Brain microvascular endothelial cell (primary cell): ENCODE measurements at regions not wholly inside any gene's neighbourhood (a gene's known extent, or its start where the extent isn't known, plus 50 kb on each side); places are given as distances from the start of the nearest gene placed in this dataset.

Experiments used
- DNase-seq: peaks from one replicate; pipeline ENCODE4 v3.0.0-alpha.2; 2020
- H3K27ac ChIP-seq: fragments of 250-450 bp; sonication (Bioruptor Pico); 2 replicates; pipeline ENCODE4 v1.5.1; 2020; ENCODE audit warnings: mild to moderate bottlenecking, moderate library complexity
- H3K27me3 ChIP-seq: fragments of 250-450 bp; sonication (Bioruptor Pico); replicated peaks from 2 replicates; pipeline ENCODE4 v1.5.1; 2020; ENCODE audit warnings: mild to moderate bottlenecking
- H3K36me3 ChIP-seq: fragments of 250-450 bp; sonication (Bioruptor Pico); replicated peaks from 2 replicates; pipeline ENCODE4 v1.5.1; 2020; ENCODE audit warnings: mild to moderate bottlenecking
- H3K4me3 ChIP-seq: 2 replicates; pipeline ENCODE4 v1.5.1; 2011; ENCODE audit warnings: low read depth, mild to moderate bottlenecking, control low read depth, low read length, moderate library complexity
- in situ Hi-C: cut with HindIII; loops from 2 replicates; pipeline ENCODE4 v1.10.0; 2017; ENCODE audit warnings: low sequenced_read_pairs, low pct_ligation_motif_present
- TF ChIP-seq, protein P1 (sequence below): IDR thresholded peaks from 2 replicates; pipeline ENCODE4 v1.5.1; 2011; ENCODE audit warnings: low read depth, mild to moderate bottlenecking, moderate library complexity, low read length, control low read depth, inconsistent platforms; ENCODE audit errors: missing control alignments

DNA sequence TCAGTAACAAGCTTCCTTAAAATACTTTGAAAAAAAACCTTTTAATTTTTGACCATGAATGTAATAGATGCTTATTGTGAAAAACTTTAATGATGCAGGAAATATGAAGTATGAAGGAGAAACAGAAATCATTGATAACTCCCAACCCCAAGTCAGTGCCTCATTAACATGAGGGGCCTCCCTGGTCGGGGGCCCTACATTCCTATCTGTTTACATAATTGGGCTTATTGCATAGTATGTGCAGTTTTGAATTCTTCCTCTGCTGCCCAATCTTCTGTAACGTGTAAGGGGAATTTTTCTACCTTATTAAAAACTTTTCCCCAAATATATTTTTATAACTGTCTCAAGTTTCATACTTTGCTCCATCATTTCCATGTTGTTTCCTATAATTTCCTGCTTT lies 63.0 kb downstream of the SLC25A47 start:
- no peaks in the 10 kb centered on the region for H3K27me3 ChIP-seq
- in situ Hi-C loops, result no loop called here
- DNase-seq, result no peak
- H3K27ac ChIP-seq, result peak overlapping the region; percentile 80
- H3K36me3 ChIP-seq, result no peaks in the 10 kb centered on the region
- TF ChIP-seq, protein P1, sequence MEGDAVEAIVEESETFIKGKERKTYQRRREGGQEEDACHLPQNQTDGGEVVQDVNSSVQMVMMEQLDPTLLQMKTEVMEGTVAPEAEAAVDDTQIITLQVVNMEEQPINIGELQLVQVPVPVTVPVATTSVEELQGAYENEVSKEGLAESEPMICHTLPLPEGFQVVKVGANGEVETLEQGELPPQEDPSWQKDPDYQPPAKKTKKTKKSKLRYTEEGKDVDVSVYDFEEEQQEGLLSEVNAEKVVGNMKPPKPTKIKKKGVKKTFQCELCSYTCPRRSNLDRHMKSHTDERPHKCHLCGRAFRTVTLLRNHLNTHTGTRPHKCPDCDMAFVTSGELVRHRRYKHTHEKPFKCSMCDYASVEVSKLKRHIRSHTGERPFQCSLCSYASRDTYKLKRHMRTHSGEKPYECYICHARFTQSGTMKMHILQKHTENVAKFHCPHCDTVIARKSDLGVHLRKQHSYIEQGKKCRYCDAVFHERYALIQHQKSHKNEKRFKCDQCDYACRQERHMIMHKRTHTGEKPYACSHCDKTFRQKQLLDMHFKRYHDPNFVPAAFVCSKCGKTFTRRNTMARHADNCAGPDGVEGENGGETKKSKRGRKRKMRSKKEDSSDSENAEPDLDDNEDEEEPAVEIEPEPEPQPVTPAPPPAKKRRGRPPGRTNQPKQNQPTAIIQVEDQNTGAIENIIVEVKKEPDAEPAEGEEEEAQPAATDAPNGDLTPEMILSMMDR, result no peak
- H3K4me3 ChIP-seq, result no peak overlapping the region

DNA sequence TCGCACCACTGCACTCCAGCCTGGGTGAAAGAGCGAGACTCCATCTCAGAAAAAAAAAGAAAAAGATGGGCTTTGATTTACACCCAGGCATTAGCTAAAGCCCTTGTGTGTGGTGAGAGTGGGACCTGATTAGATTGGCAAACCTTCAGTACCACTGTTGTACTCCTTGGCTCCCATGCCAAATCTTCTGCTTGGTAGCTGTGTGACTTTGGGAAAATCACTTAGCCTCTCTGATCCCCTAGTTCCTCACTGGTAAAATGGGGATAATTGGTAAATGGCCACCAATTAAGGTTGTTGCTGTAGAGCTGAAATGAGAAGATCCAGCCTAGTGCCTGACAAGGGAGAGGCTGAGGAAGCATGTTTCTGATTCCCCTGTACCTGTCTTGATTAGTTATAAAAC lies 63.7 kb downstream of the SLC25A47 start:
- no peak for DNase-seq
- Histone ChIP-seq H3K27ac (peak overlapping the region; percentile 80), H3K36me3 (no peaks in the 10 kb centered on the region), H3K27me3 (no peaks in the 10 kb centered on the region), H3K4me3 (no peak overlapping the region)
- TF ChIP-seq, protein P1, result no peak
- in situ Hi-C loops, result no loop called here

DNA sequence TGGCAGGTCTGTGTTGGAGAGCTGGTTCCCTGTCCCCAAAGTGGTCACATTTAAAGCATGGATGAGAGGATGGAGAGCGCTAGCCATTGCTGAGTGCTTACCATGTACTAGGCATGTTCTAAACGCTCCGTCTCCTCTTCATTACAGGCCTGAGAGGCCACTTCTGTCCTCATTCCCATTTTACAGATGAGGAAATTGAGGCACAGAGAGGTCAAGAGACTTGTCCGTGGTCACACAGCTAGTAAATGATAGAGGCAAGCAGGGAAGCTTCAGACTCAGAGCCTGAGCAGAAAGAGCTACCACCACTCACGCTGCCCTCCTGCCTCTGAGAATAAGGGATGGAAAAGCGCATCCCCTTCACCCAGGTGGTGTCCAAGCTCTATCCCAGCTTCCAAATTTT lies 64.3 kb downstream of the SLC25A47 start:
- Histone ChIP-seq H3K4me3 (no peak overlapping the region), H3K27me3 (no peaks in the 10 kb centered on the region), H3K27ac (no peak overlapping the region), H3K36me3 (no peaks in the 10 kb centered on the region)
- no peak for DNase-seq
- in situ Hi-C loops, result no loop called here
- TF ChIP-seq, protein P1, result no peak

DNA sequence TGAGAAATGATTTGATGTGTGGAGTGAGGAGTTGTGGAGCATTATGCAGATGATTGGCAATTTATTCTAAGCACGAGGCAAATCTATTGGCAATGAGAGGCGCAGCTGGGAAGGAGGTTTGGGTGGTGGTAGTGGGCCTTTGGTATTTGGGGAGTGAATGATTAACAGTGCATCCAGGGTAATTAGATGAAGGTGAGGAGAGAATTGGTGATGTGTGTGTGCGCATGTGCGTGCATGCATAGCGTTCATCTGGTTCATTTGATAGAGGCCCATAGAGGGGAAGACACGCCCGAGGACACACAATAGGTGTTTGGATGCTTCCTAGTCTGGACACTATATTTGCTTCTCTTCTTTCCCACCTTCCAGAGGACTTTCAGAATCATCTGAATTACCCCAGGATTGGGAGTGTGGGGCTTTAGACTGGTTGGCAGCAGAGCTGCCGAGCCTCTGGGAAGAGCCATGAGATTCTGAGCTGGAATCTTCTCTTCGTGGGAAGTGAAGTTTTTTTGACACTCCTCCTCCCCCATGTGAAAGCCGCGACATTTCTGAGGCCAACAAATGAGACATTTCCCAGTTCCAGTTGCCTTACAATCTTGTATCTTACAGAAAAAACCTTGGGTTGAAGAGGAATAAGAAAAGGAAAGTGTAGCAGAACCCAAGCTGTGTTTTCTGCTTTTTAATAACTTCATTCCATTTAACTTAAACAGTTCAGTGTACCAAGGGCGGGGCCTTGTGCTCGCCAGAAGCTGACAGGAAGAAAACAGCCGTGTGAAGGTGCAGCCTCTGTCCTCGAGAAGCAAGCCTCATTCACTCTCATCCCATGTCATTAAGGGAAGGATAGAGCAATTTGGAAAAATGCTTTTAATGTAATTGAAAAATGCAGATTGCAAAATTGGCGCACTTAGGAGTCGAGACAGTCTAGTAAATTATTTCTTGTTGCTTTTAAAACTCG lies 65.2 kb downstream of the SLC25A47 start:
- Histone ChIP-seq H3K36me3 (no peaks in the 10 kb centered on the region), H3K27ac (no peak overlapping the region), H3K27me3 (no peaks in the 10 kb centered on the region), H3K4me3 (no peak overlapping the region)
- no peak for DNase-seq
- TF ChIP-seq, protein P1, result no peak
- in situ Hi-C loops, result no loop called here

DNA sequence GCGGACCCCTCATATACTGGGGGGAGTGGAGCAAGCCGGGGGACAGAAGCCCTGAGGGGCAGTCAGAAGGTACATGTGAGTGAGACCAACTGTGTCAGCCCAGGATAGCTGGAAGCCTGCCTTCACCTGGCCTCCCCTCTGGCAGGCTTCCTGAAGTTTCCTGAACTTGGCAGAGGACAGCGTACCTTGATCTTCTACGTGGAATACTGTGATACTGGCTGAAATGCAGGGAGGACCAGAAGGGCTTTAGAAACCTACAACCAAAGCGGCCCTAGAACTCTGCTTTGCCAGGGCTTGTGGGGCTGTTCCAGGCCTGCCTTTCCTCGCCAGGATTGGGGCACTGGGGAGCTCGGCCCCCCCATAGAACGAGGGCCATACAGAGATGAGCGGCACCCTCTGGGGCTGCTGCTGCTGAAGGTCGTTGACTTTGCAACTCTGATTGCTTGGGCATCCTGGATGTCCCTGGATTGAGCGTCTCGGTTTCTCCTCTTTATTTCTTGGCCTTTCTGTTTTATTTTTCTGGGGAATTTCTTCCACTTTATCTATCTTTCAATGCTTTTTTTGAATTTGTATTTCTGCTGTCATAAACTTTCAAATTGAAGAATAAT lies 66.5 kb downstream of the SLC25A47 start:
- DNase-seq, result no peak
- H3K4me3 ChIP-seq, result no peak overlapping the region
- in situ Hi-C loops, result no loop called here
- no peaks in the 10 kb centered on the region for H3K36me3 ChIP-seq
- H3K27me3 ChIP-seq, result no peaks in the 10 kb centered on the region
- TF ChIP-seq, protein P1, result no peak
- H3K27ac ChIP-seq, result no peak overlapping the region

DNA sequence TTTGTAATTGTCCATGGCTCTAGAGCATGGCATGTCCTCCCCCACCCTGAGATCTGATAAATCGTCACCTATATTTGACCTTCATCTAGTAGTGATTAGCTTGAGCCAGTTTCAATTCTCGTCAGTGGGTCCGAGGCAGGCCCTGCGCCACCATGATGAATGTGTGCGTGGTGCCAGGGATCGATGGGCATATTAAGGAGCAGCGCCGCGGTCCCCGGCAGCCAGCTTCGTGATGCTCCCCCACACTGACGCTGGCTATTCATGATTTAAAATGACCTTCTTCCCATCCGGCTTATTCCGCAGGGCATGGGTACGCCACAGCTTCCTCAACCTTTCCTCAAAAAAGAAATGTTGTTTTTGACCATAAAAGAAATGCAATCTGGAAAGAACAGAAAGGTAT lies 68.0 kb downstream of the SLC25A47 start:
- H3K27me3 ChIP-seq, result no peaks in the 10 kb centered on the region
- TF ChIP-seq, protein P1, result no peak
- H3K27ac ChIP-seq, result no peak overlapping the region
- no peak overlapping the region for H3K4me3 ChIP-seq
- DNase-seq, result no peak
- no peaks in the 10 kb centered on the region for H3K36me3 ChIP-seq
- in situ Hi-C loops, result no loop called here
